GM12878 (cell line): ENCODE measurements at regions not wholly inside any gene's neighbourhood (a gene's known extent, or its start where the extent isn't known, plus 50 kb on each side); places are given as distances from the start of the nearest gene placed in this dataset.
A peak's percentile ranks its signal among the peaks of the same experiment; 100 is the strongest.

ENCODE experiments used
- ATAC-seq: fragments of 200-7000 bp; cut with Tn5 transposase; 3 replicates; pipeline ENCODE4 v1.9.1; 2020; ENCODE audit warnings: mild to moderate bottlenecking, moderate library complexity
- BruUV-seq: library from RNA; stranded (reverse); fragments of 400-500 nt; replicated peaks from 2 replicates; lab custom pipeline; 2021; lab: Mats Ljungman, UMichigan
- CTCF ChIA-PET: fragments of 300-600 bp; sonication (Branson Sonifier 250); formaldehyde crosslinking; extraction: SDS; loops from one replicate; lab custom pipeline; 2021; ENCODE audit warnings: inconsistent platforms; lab: Yijun Ruan, JAX
- POLR2A ChIA-PET: fragments of 350-600 bp; formaldehyde crosslinking; extraction: SDS; loops from one replicate; lab custom pipeline; 2021; ENCODE audit warnings: inconsistent platforms; lab: Charles Lee
- RAD21 ChIA-PET: fragments of 300-600 bp; sonication (Branson Sonifier 250); formaldehyde crosslinking; loops from one replicate; lab custom pipeline; 2023; ENCODE audit warnings: antibody characterized with exemption; ENCODE audit not compliant: unreplicated experiment; lab: Charles Lee
- SMC1A ChIA-PET: fragments of 300-600 bp; sonication (Branson Sonifier 250); formaldehyde crosslinking; loops from one replicate; lab custom pipeline; 2023; ENCODE audit not compliant: unreplicated experiment, uncharacterized antibody; lab: Charles Lee
- DNase-seq: peaks from one replicate; pipeline ENCODE4 v3.0.0-alpha.2; 2011; ENCODE audit warnings: low read depth, low spot score
- FAIRE-seq: peaks from 3 replicates; lab custom pipeline; 2011; peaks lifted over from hg19 to GRCh38; lab: Jason Lieb, UNC
- H2AFZ ChIP-seq: 2 replicates; pipeline ENCODE4 v1.6.0; 2011; ENCODE audit warnings: low read depth, low read length, control low read depth; ENCODE audit not compliant: control insufficient read depth
- H3K27ac ChIP-seq: 2 replicates; pipeline ENCODE4 v1.5.1; 2011; ENCODE audit warnings: control low read depth; ENCODE audit not compliant: control insufficient read depth, insufficient read depth
- H3K27me3 ChIP-seq, 2 experiments: replicated peaks in 1 of 2; 2 replicates each; pipeline versions ENCODE4 v1.6.0 to v1.6.1; 2011; ENCODE audit warnings: low read length in 1 of 2; ENCODE audit not compliant: control insufficient read depth in 2 of 2, insufficient read depth in 2 of 2
- H3K36me3 ChIP-seq, 2 experiments: 2 replicates each; pipeline ENCODE4 v1.5.1; 2011; ENCODE audit warnings: low read length in 1 of 2; ENCODE audit not compliant: control insufficient read depth in 2 of 2, insufficient read depth in 2 of 2
- H3K4me1 ChIP-seq: 2 replicates; pipeline ENCODE4 v1.6.1; 2011; ENCODE audit warnings: mild to moderate bottlenecking, low read length, moderate library complexity, mixed read lengths; ENCODE audit not compliant: control insufficient read depth, insufficient read depth
- H3K4me2 ChIP-seq: 2 replicates; pipeline ENCODE4 v1.6.0; 2011; ENCODE audit warnings: control low read depth; ENCODE audit not compliant: control insufficient read depth, insufficient read depth
- H3K4me3 ChIP-seq: fragments of 200-600 bp; sonication (generic); 2 replicates; pipeline ENCODE4 v1.5.1; 2016
- H3K79me2 ChIP-seq: 2 replicates; pipeline ENCODE4 v1.6.0; 2011; ENCODE audit warnings: low read length; ENCODE audit not compliant: control insufficient read depth, insufficient read depth
- H3K9ac ChIP-seq: 2 replicates; pipeline ENCODE4 v1.8.0; 2011; ENCODE audit warnings: low read length, control low read depth, mixed read lengths; ENCODE audit not compliant: control insufficient read depth, insufficient read depth
- H3K9me3 ChIP-seq: replicated peaks from 3 replicates; pipeline ENCODE4 v1.5.1; 2011; ENCODE audit warnings: mild to moderate bottlenecking, low read length; ENCODE audit not compliant: control insufficient read depth, insufficient read depth
- H4K20me1 ChIP-seq: 2 replicates; pipeline ENCODE4 v1.6.0; 2011; ENCODE audit not compliant: control insufficient read depth, insufficient read depth
- BACH1 ChIP-seq: fragments of 450-650 bp; IDR thresholded peaks from 2 replicates; pipeline ENCODE4 v1.6.1; 2017; ENCODE audit warnings: mild to moderate bottlenecking, borderline replicate concordance
- BCL11A ChIP-seq: IDR thresholded peaks from 2 replicates; pipeline ENCODE4 v1.6.1; 2011; ENCODE audit warnings: low read depth, low read length
- CHD1 ChIP-seq: IDR thresholded peaks from 2 replicates; pipeline ENCODE4 v1.6.1; 2012; ENCODE audit warnings: low read depth, low read length, improper control_type of control experiment
- CREM ChIP-seq: IDR thresholded peaks from 2 replicates; pipeline ENCODE4 v1.6.1; 2014; ENCODE audit warnings: antibody characterized with exemption, low read depth
- IRF4 ChIP-seq: IDR thresholded peaks from 2 replicates; pipeline ENCODE4 v1.6.1; 2011; ENCODE audit warnings: low read depth, low read length
- JUNB ChIP-seq: IDR thresholded peaks from 2 replicates; pipeline ENCODE4 v1.6.1; 2016; ENCODE audit warnings: antibody characterized with exemption, mild to moderate bottlenecking
- NFYB ChIP-seq: IDR thresholded peaks from 2 replicates; pipeline ENCODE4 v1.6.1; 2011; ENCODE audit warnings: low read depth, mild to moderate bottlenecking, low read length, improper control_type of control experiment, moderate library complexity; ENCODE audit not compliant: insufficient read depth
- SMARCA5 ChIP-seq: fragments of 450-650 bp; IDR thresholded peaks from 2 replicates; pipeline ENCODE4 v1.6.1; 2017; ENCODE audit warnings: mild to moderate bottlenecking
- TCF7 ChIP-seq: IDR thresholded peaks from 2 replicates; pipeline ENCODE4 v1.6.1; 2014; ENCODE audit warnings: antibody characterized with exemption, borderline replicate concordance
- WGBS: methylation state at CpG from one replicate; pipeline ENCODE4 v1.1.6; 2016; ENCODE audit warnings: low lambda C conversion rate; ENCODE audit not compliant: insufficient replicate concordance, insufficient coverage; ENCODE audit errors: missing lambda C conversion rate; 5-methylcytosine and 5-hydroxymethylcytosine counted together
- in situ Hi-C: fragments of 300-500 bp; cut with MboI; formaldehyde crosslinking; loops from 9 replicates; pipeline ENCODE4 v1.14.3; 2018; ENCODE audit warnings: mixed read lengths
- intact Hi-C: fragments of 100-400 bp; cut with micrococcal nuclease; formaldehyde crosslinking; loops from one replicate; pipeline ENCODE4 v1.14.2; 2022; ENCODE audit not compliant: unreplicated experiment
- TF ChIP-seq, protein P1 (sequence below): IDR thresholded peaks from 2 replicates; pipeline ENCODE4 v1.6.1; 2012; ENCODE audit warnings: low read length, inconsistent platforms
- TF ChIP-seq, protein P2 (sequence below): IDR thresholded peaks from 2 replicates; pipeline ENCODE4 v1.6.1; 2011; ENCODE audit warnings: borderline replicate concordance, low read depth, mild to moderate bottlenecking, moderate library complexity, low read length; ENCODE audit not compliant: insufficient read depth, poor library complexity, severe bottlenecking

DNA sequence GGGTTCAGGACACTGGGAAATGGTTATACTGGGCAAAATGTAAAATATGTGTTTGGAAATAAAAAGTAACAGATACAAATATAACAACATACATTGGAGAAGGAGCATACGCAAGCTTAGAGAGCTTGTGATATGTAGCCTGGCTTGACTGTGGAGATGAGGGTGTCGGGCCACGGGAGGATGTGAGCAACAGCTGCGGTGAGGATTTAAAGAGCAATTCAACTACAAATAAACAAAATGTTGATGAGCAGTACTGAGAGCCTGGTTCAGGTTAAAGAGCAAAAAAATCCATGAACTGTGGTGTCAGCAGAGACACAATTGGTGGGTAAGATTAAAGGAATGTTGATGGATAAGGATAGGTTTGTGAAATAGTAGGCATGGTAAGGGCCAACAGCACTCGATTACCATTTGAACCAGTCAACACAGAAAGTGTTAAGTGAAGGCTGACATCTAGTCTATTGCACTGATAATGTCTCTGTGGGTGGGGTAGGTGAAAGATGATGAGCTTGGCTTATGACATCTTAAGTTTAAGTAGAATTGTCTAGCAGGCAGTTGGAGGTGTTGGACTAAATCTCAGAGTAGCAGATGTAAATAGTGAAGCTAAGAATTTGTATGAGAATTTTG is 723.2 kb downstream of the EPM2A start:
- ChIA-PET SMC1A (interaction anchor here (1.0 to 1.5 kb wide), 3 partner anchors 9 to 80 kb away, joined by 3 read pairs; no protein-coding TSS in a partner anchor), CTCF (interaction anchor here (1.2 kb wide), 1 partner anchor 20 kb away, joined by 3 read pairs; no protein-coding TSS in a partner anchor), RAD21 (no interaction called here)
- Histone ChIP-seq H3K36me3 (no peaks in the 10 kb centered on the region), H3K79me2 (no peaks in the 10 kb centered on the region), H2AFZ (no peak overlapping the region)
- intact Hi-C loops: no loop called here
- BruUV-seq: no TSS peak
- 78% methylated on average over 5 of the region's 5 CpGs for WGBS
- ATAC-seq: no peak
- no peak for TF ChIP-seq NFYB
- TF ChIP-seq, all 136 proteins: peak for 0
- no peaks in the 10 kb centered on the region for H3K9me3 ChIP-seq
- H3K4me2 ChIP-seq: no peak overlapping the region
- POLR2A ChIA-PET: no interaction called here
- FAIRE-seq: no peak
- H3K27ac ChIP-seq: no peak overlapping the region
- no peaks in the 10 kb centered on the region for H3K27me3 ChIP-seq
- H4K20me1 ChIP-seq: no peaks in the 10 kb centered on the region
- DNase-seq: no peak
- H3K9ac ChIP-seq: no peak overlapping the region
- no peaks in the 10 kb centered on the region for H3K4me1 ChIP-seq
- in situ Hi-C loops: no loop called here
- H3K4me3 ChIP-seq: no peak overlapping the region

DNA sequence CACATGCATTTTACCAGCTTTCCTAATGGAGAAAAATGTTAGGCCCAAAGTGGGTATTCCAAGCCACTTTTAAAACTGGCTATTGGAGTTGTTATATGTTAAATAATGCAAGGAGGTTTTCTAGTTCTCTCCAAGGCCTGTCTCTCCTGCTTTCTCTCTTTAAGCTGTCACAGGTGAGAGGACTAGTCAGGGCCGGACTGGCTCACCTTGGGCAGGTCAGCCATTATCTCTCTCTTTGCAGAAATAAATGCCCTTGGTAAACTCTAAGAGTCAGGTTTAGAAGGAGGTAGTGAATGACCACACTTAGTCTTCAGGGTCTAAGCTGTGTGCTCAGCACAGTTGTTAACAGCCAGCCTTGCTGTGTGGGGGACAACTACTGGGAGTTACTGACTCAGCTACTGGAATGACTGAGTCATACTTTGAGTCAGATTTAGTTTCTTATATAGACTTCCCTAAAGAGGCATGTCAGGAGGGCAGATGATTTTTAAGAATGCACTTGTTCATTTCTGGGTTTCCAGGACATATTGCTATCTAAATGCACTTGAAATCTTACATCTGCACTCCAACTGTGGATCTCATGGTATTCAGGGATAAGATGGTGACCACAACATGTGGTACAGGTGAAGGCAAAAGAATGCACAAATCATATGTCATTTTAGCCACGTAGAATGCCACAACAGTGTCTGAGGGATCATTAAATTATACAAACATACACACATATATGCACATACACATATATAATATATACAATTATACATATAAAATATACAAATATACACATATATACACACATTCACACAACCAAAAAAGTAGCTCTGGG is 719.4 kb downstream of the EPM2A start:
- H3K4me3 ChIP-seq: no peak overlapping the region
- TF ChIP-seq JUNB (peak; percentile 74; the same call in 1 of the 2 replicates), BACH1 (peak; percentile 22; the same call in 1 of the 2 replicates), TCF7 (no peak), CREM (peak; percentile 42; the same call in 1 of the 2 replicates), SMARCA5 (no peak), IRF4 (peak; percentile 62; the same call in 1 of the 2 replicates), BCL11A (peak; percentile 41; the same call in 1 of the 2 replicates), CHD1 (no peak)
- TF ChIP-seq, protein P1, sequence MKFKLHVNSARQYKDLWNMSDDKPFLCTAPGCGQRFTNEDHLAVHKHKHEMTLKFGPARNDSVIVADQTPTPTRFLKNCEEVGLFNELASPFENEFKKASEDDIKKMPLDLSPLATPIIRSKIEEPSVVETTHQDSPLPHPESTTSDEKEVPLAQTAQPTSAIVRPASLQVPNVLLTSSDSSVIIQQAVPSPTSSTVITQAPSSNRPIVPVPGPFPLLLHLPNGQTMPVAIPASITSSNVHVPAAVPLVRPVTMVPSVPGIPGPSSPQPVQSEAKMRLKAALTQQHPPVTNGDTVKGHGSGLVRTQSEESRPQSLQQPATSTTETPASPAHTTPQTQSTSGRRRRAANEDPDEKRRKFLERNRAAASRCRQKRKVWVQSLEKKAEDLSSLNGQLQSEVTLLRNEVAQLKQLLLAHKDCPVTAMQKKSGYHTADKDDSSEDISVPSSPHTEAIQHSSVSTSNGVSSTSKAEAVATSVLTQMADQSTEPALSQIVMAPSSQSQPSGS: peak; percentile 53; the same call in 1 of the 2 replicates
- TF ChIP-seq, protein P2, sequence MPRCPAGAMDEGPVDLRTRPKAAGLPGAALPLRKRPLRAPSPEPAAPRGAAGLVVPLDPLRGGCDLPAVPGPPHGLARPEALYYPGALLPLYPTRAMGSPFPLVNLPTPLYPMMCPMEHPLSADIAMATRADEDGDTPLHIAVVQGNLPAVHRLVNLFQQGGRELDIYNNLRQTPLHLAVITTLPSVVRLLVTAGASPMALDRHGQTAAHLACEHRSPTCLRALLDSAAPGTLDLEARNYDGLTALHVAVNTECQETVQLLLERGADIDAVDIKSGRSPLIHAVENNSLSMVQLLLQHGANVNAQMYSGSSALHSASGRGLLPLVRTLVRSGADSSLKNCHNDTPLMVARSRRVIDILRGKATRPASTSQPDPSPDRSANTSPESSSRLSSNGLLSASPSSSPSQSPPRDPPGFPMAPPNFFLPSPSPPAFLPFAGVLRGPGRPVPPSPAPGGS: peak; percentile 23
- no peaks in the 10 kb centered on the region for H3K27me3 ChIP-seq
- ChIA-PET SMC1A (no interaction called here), RAD21 (no interaction called here), POLR2A (no interaction called here), CTCF (no interaction called here)
- no peak for FAIRE-seq
- no peaks in the 10 kb centered on the region for H3K79me2 ChIP-seq
- no peak overlapping the region for H2AFZ ChIP-seq
- H4K20me1 ChIP-seq: no peaks in the 10 kb centered on the region
- peak; percentile 86 for ATAC-seq
- no peak overlapping the region for H3K27ac ChIP-seq
- WGBS: 39% methylated on average over 2 of the region's 2 CpGs
- no peaks in the 10 kb centered on the region for H3K4me1 ChIP-seq
- no peak overlapping the region for H3K4me2 ChIP-seq
- intact Hi-C loops: no loop called here
- H3K36me3 ChIP-seq: no peaks in the 10 kb centered on the region
- no TSS peak for BruUV-seq
- DNase-seq: peak; percentile 11
- H3K9ac ChIP-seq: no peak overlapping the region
- no peaks in the 10 kb centered on the region for H3K9me3 ChIP-seq
- in situ Hi-C loops: no loop called here
